ENCODE measurements at regions not wholly inside any gene's neighbourhood (a gene's known extent, or its start where the extent isn't known, plus 50 kb on each side); places are given as distances from the start of the nearest gene placed in this dataset.

DNA sequence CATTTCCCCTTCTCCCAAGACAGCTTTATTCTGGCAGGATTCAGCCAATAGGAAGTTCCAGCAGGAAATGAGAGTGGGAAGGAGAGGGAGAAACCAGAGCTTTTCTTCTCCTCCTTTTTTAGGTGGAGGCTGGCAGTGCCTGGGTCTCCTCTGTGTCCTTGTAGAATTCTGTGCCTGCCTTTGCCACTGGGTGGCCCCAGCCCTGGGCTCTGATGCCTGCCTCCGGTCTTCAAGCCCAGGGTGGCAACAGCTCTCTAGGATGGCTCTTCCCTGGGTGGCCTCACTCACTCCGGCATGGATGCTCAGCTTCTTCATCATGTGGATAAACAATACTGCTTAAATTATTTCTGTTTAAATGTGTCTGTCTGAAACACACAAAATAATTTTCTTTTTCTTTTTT lies 694.8 kb downstream of the SEMA5A start:
- peak; percentile 58; the same call in 1 of the 3 replicates for ATAC-seq
- TF ChIP-seq ZC3H10 (CRISPR knock-in tag; IDR thresholded peaks at IDR 0.05) (no peak), GLIS3 (CRISPR knock-in tag; IDR thresholded peaks at IDR 0.05) (no peak)
- TF ChIP-seq, protein P1, sequence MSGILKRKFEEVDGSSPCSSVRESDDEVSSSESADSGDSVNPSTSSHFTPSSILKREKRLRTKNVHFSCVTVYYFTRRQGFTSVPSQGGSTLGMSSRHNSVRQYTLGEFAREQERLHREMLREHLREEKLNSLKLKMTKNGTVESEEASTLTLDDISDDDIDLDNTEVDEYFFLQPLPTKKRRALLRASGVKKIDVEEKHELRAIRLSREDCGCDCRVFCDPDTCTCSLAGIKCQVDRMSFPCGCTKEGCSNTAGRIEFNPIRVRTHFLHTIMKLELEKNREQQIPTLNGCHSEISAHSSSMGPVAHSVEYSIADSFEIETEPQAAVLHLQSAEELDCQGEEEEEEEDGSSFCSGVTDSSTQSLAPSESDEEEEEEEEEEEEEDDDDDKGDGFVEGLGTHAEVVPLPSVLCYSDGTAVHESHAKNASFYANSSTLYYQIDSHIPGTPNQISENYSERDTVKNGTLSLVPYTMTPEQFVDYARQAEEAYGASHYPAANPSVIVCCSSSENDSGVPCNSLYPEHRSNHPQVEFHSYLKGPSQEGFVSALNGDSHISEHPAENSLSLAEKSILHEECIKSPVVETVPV (CRISPR knock-in tag; IDR thresholded peaks at IDR 0.05) = no peak

GRCh38 chr5:8857051-8857450 lies 688.8 kb downstream of the SEMA5A start:
- peak; percentile 59 for ATAC-seq
- TF ChIP-seq ESRRG (CRISPR knock-in tag; IDR thresholded peaks at IDR 0.05) (no peak), TOX (CRISPR knock-in tag; IDR thresholded peaks at IDR 0.05; ENCODE audit: borderline replicate concordance) (no peak), PATZ1 (CRISPR knock-in tag; IDR thresholded peaks at IDR 0.05; ENCODE audit: borderline replicate concordance) (no peak), ZFP30 (CRISPR knock-in tag; IDR thresholded peaks at IDR 0.05) (no peak), BACH2 (CRISPR knock-in tag; IDR thresholded peaks at IDR 0.05; ENCODE audit: borderline replicate concordance) (no peak), ARNTL (CRISPR knock-in tag; IDR thresholded peaks at IDR 0.05; ENCODE audit: borderline replicate concordance, low read depth) (no peak), ISL1 (CRISPR knock-in tag; IDR thresholded peaks at IDR 0.05) (no peak)
- TF ChIP-seq, protein P1 (CRISPR knock-in tag; IDR thresholded peaks at IDR 0.05) = no peak

- no peak for TF ChIP-seq ESRRG (CRISPR knock-in tag; IDR thresholded peaks at IDR 0.05)
- no peak for TF ChIP-seq PATZ1 (CRISPR knock-in tag; IDR thresholded peaks at IDR 0.05; ENCODE audit: borderline replicate concordance)
- no peak for TF ChIP-seq ZNF70 (CRISPR knock-in tag; IDR thresholded peaks at IDR 0.05)
- no peak for TF ChIP-seq ZFP30 (CRISPR knock-in tag; IDR thresholded peaks at IDR 0.05)
- TF ChIP-seq, protein P2, sequence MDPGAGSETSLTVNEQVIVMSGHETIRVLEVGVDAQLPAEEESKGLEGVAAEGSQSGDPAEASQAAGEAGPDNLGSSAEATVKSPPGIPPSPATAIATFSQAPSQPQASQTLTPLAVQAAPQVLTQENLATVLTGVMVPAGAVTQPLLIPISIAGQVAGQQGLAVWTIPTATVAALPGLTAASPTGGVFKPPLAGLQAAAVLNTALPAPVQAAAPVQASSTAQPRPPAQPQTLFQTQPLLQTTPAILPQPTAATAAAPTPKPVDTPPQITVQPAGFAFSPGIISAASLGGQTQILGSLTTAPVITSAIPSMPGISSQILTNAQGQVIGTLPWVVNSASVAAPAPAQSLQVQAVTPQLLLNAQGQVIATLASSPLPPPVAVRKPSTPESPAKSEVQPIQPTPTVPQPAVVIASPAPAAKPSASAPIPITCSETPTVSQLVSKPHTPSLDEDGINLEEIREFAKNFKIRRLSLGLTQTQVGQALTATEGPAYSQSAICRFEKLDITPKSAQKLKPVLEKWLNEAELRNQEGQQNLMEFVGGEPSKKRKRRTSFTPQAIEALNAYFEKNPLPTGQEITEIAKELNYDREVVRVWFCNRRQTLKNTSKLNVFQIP (CRISPR knock-in tag; IDR thresholded peaks at IDR 0.05; ENCODE audit: borderline replicate concordance, low read depth) = no peak
- no peak for TF ChIP-seq ZNF8 (CRISPR knock-in tag; IDR thresholded peaks at IDR 0.05)
- no peak for TF ChIP-seq ISL1 (CRISPR knock-in tag; IDR thresholded peaks at IDR 0.05)
- no peak for TF ChIP-seq PPARA (CRISPR knock-in tag; IDR thresholded peaks at IDR 0.05; ENCODE audit: borderline replicate concordance)
- TF ChIP-seq RARB (CRISPR knock-in tag; IDR thresholded peaks at IDR 0.05) = no peak
- TF ChIP-seq GLIS3 (CRISPR knock-in tag; IDR thresholded peaks at IDR 0.05) = no peak
- TF ChIP-seq TOX (CRISPR knock-in tag; IDR thresholded peaks at IDR 0.05; ENCODE audit: borderline replicate concordance) = no peak
- TF ChIP-seq ZNF565 (CRISPR knock-in tag; conservative IDR thresholded peaks at IDR 0.05; ENCODE audit: low read depth) = no peak
- TF ChIP-seq OSR1 (CRISPR knock-in tag; IDR thresholded peaks at IDR 0.05) = no peak
- no peak for TF ChIP-seq SNAI2 (CRISPR knock-in tag; IDR thresholded peaks at IDR 0.05)
- TF ChIP-seq ZFP3 (CRISPR knock-in tag; IDR thresholded peaks at IDR 0.05) = no peak
- TF ChIP-seq, protein P1 (CRISPR knock-in tag; IDR thresholded peaks at IDR 0.05) = no peak
- no peak for TF ChIP-seq TCF4 (CRISPR knock-in tag; IDR thresholded peaks at IDR 0.05; ENCODE audit: borderline replicate concordance)
- TF ChIP-seq ARNTL (CRISPR knock-in tag; IDR thresholded peaks at IDR 0.05; ENCODE audit: borderline replicate concordance, low read depth) = no peak
- ATAC-seq = no peak
Measured at GRCh38 chr5:8861764-8862163, 684.1 kb downstream of the SEMA5A start.

Measured in SK-N-SH treated with all-trans-retinoic acid at 6 μM for 48 hours (cell line).